ENCODE measurements at regions not wholly inside any gene's neighbourhood (a gene's known extent, or its start where the extent isn't known, plus 50 kb on each side); places are given as distances from the start of the nearest gene placed in this dataset.

DNA sequence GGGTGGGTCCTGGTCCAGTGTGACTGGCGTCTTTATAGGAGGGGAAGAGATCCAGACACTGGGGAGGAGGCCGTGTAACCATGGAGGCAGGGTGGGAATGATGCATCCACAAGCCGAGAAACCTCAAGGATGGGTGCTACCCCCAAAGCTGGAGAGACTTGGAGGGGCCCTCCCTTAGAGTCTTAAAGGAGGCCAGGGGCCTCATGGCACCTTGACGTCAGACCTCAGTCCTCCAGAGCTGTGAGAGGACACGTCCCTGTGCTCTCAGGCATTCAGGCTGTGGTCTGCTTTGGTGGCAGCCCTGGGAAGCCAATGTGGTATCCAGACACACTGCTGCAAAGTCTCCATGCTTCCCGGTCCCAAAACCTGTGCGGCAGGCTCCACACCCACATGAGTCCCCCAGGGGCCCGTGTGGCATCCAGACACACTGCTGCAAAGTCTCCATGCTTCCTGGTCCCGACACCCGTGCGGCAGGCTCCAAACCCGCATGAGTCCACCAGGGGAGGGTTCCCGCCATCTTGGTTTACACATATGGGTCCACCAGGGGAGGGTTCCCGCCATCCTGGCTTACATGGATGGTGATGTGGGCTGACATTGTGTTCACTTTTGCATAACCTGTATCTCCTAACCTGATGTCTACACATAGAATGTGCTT, 278.0 kb downstream of the SMOC2 start:
- Mint-ChIP-seq H3K9me3 (no peaks in the 10 kb centered on the region), H3K4me1 (no peaks in the 10 kb centered on the region), H3K4me3 (no peak overlapping the region), H3K36me3 (no peaks in the 10 kb centered on the region), H3K27ac (no peak overlapping the region), H3K27me3 (ENCODE audit: low read depth in 2 of 2) (peaks cover 0 to 4% of the 10 kb centered on the region in 2 donors)
- no peak for ATAC-seq
- H3K4me3 ChIP-seq (ENCODE audit: low read length): no peak overlapping the region
- H3K36me3 ChIP-seq (ENCODE audit: control insufficient read depth, insufficient read depth, low read length): no peaks in the 10 kb centered on the region
- no peaks in the 10 kb centered on the region for H3K4me1 ChIP-seq (ENCODE audit: control insufficient read depth, insufficient read depth, low read length)
- H3K9me3 ChIP-seq (ENCODE audit: control insufficient read depth, insufficient read depth, low read length): no peaks in the 10 kb centered on the region
- WGBS (ENCODE audit: insufficient coverage): 89% methylated on average over 14 of the region's 14 CpGs
- no peak overlapping the region for H3K27ac ChIP-seq (ENCODE audit: low read length)
- intact Hi-C loops (cut with micrococcal nuclease): no loop called here
- H3K27me3 ChIP-seq (ENCODE audit: control insufficient read depth, insufficient read depth, low read length): no peaks in the 10 kb centered on the region
- TF ChIP-seq, protein P1, sequence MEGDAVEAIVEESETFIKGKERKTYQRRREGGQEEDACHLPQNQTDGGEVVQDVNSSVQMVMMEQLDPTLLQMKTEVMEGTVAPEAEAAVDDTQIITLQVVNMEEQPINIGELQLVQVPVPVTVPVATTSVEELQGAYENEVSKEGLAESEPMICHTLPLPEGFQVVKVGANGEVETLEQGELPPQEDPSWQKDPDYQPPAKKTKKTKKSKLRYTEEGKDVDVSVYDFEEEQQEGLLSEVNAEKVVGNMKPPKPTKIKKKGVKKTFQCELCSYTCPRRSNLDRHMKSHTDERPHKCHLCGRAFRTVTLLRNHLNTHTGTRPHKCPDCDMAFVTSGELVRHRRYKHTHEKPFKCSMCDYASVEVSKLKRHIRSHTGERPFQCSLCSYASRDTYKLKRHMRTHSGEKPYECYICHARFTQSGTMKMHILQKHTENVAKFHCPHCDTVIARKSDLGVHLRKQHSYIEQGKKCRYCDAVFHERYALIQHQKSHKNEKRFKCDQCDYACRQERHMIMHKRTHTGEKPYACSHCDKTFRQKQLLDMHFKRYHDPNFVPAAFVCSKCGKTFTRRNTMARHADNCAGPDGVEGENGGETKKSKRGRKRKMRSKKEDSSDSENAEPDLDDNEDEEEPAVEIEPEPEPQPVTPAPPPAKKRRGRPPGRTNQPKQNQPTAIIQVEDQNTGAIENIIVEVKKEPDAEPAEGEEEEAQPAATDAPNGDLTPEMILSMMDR (IDR thresholded peaks at IDR 0.05): no peak
- DNase-seq: no peak

Measured in natural killer cell (primary cell).